Pancreas (tissue), 10 donors: ENCODE measurements at regions not wholly inside any gene's neighbourhood (a gene's known extent, or its start where the extent isn't known, plus 50 kb on each side); places are given as distances from the start of the nearest gene placed in this dataset.
A peak's percentile ranks its signal among the peaks of the same experiment; 100 is the strongest.

Experiments used
- ATAC-seq, 4 donors: fragments of 200-7000 bp; cut with Tn5 transposase; one replicate each; pipeline versions ENCODE4 v1.8.0 to v1.9.1; 2020; ENCODE audit warnings: mild to moderate bottlenecking in 4 of 4, moderate library complexity in 4 of 4
- DNase-seq, 6 donors: peaks; one replicate each; pipeline ENCODE4 v3.0.0-alpha.2; 2020
- FAIRE-seq: peaks from 2 replicates; lab custom pipeline; 2012; peaks lifted over from hg19 to GRCh38; lab: Jason Lieb, UNC
- H3K27ac ChIP-seq, 4 donors: fragments of 200-600 bp; sonication (generic); 1 replicate in 3 of 4; 2 replicates in 1 of 4; pipeline versions ENCODE4 v1.5.0 to v1.8.0; 2020
- H3K27me3 ChIP-seq, 4 donors: fragments of 200-600 bp; one replicate each; pipeline ENCODE4 v1.8.0; 2021
- H3K36me3 ChIP-seq, 3 donors: fragments of 200-600 bp; sonication (generic) in 1 of 3; one replicate each; pipeline versions ENCODE4 v1.5.0 to v1.8.0; 2020 to 2021
- H3K4me1 ChIP-seq, 3 donors: fragments of 200-600 bp; one replicate each; pipeline ENCODE4 v1.8.0; 2021
- H3K4me3 ChIP-seq, 4 donors: fragments of 200-600 bp; sonication (generic) in 2 of 4; one replicate each; pipeline versions ENCODE4 v1.5.0 to v1.8.0; 2020 to 2021
- H3K9me3 ChIP-seq, 4 donors: fragments of 200-600 bp; one replicate each; pipeline ENCODE4 v1.8.0; 2021
- CTCF ChIP-seq, 4 donors: fragments of 200-600 bp; sonication (generic) in 3 of 4; IDR thresholded peaks; one replicate each; pipeline versions ENCODE4 v1.5.0 to v1.8.0; 2021; ENCODE audit warnings: antibody characterized with exemption in 4 of 4
- WGBS, 2 donors: extraction: QIAGEN DNeasy Blood & Tissue Kit; methylation state at CpG; one replicate each; pipeline ENCODE4 v1.1.7; 2013; 5-methylcytosine and 5-hydroxymethylcytosine counted together
- intact Hi-C, 3 donors: fragments of 100-400 bp; cut with DNase I; formaldehyde crosslinking; loops; one replicate each; pipeline versions ENCODE4 v1.11.1 to v1.14.2; 2022
- donor health status: healthy with polysubstance abuse.
- donor health status: DM: no; HTN: no; CAD: no; lungs with moderate emphysema.
- donor health status: DM: no; HTN: no; CAD: no.
- donor health status: control.
- donor health status: control.
- donor health status: Bipolar disorder and iron deficiency.
- donor health status: DM: yes; HTN: yes; CAD: no.
- donor health status: DM: no; HTN: no; CAD: no.
- donor health status: DM: no; HTN: no; CAD: no.
- donor health status: DM: yes; HTN: yes; CAD: no.

- WGBS, 2 donors, result 85% methylated on average over 14 of the region's 14 CpGs
- DNase-seq (peak in 1 of 6 donors; percentile 30), FAIRE-seq (no peak)
Observed at GRCh38 chr19:30167206-30167868, 204.8 kb upstream of the ZNF536 start.

GRCh38 chr19:30167976-30168635 is 204.1 kb upstream of the ZNF536 start:
- 86 to 90% methylated on average over 13 of the region's 13 CpGs for WGBS, 2 donors
- TF ChIP-seq CTCF (IDR thresholded peaks at IDR 0.05), result no peak
- FAIRE-seq (no peak), ATAC-seq (no peak), DNase-seq (peak in 1 of 6 donors; percentile 39)
- no peaks in the 10 kb centered on the region for H3K27me3 ChIP-seq
- intact Hi-C loops, result loop anchor here in 1 of 3 donors (10.0 kb wide), 1 partner anchor 107 kb away; no protein-coding TSS in a partner anchor
- H3K27ac ChIP-seq, result no peak overlapping the region
- peaks cover 3 to 6% (median 5%) of the 10 kb centered on the region in 3 donors for H3K4me1 ChIP-seq
- no peak overlapping the region for H3K4me3 ChIP-seq
- no peaks in the 10 kb centered on the region for H3K9me3 ChIP-seq
- H3K36me3 ChIP-seq, result no peaks in the 10 kb centered on the region

More at GRCh38 chr19:30167206-30167868, 204.8 kb upstream of the ZNF536 start:
- no peaks in the 10 kb centered on the region for H3K4me1 ChIP-seq
- no peak for TF ChIP-seq CTCF (IDR thresholded peaks at IDR 0.05)
- ATAC-seq, result no peak
- no peaks in the 10 kb centered on the region for H3K36me3 ChIP-seq
- H3K27ac ChIP-seq, result no peak overlapping the region
- no peaks in the 10 kb centered on the region for H3K9me3 ChIP-seq
- intact Hi-C loops, result loop anchor here in 1 of 3 donors (10.0 kb wide), 1 partner anchor 107 kb away; no protein-coding TSS in a partner anchor
- H3K27me3 ChIP-seq, result no peaks in the 10 kb centered on the region
- H3K4me3 ChIP-seq, result no peak overlapping the region

GRCh38 chr19:30168760-30169159 is 203.4 kb upstream of the ZNF536 start:
- peak in 1 of 6 donors; percentile 28 for DNase-seq
- intact Hi-C loops, result loop anchor here in 1 of 3 donors (10.0 kb wide), 1 partner anchor 106 kb away; no protein-coding TSS in a partner anchor
- ATAC-seq, result no peak
- H3K4me3 ChIP-seq, result no peak overlapping the region
- no peaks in the 10 kb centered on the region for H3K27me3 ChIP-seq
- peaks cover 10 to 12% (median 11%) of the 10 kb centered on the region in 3 donors for H3K4me1 ChIP-seq
- H3K36me3 ChIP-seq, result no peaks in the 10 kb centered on the region
- no peak overlapping the region for H3K27ac ChIP-seq
- TF ChIP-seq CTCF (IDR thresholded peaks at IDR 0.05), result no peak
- H3K9me3 ChIP-seq, result no peaks in the 10 kb centered on the region
- FAIRE-seq, result no peak
- WGBS, 2 donors, result 76 to 89% methylated on average over 5 of the region's 5 CpGs

- no peak for TF ChIP-seq CTCF (IDR thresholded peaks at IDR 0.05)
- FAIRE-seq (no peak), DNase-seq (peak in 1 of 6 donors; percentile 30), ATAC-seq (no peak)
- intact Hi-C loops, result loop anchor here in 1 of 3 donors (10.0 kb wide), 1 partner anchor 105 kb away; no protein-coding TSS in a partner anchor
- Histone ChIP-seq H3K4me3 (no peak overlapping the region), H3K27ac (no peak overlapping the region), H3K36me3 (no peaks in the 10 kb centered on the region), H3K9me3 (no peaks in the 10 kb centered on the region), H3K27me3 (no peaks in the 10 kb centered on the region), H3K4me1 (peaks cover 11 to 15% (median 13%) of the 10 kb centered on the region in 3 donors)
- WGBS, 2 donors, result 81% methylated on average over 7 to 9 of the region's 9 CpGs
Observed at GRCh38 chr19:30169196-30169900, 202.8 kb upstream of the ZNF536 start.
